Activated CD4-positive, alpha-beta memory T cell treated with anti-CD3 and anti-CD28 coated beads for 36 hours (primary cell): ENCODE measurements at regions not wholly inside any gene's neighbourhood (a gene's known extent, or its start where the extent isn't known, plus 50 kb on each side); places are given as distances from the start of the nearest gene placed in this dataset.

ENCODE experiments used
- CTCF ChIA-PET: fragments of 350-600 bp; sonication (Branson Sonifier 250); formaldehyde crosslinking; loops from one replicate; lab custom pipeline; 2021; ENCODE audit warnings: antibody characterized with exemption, inconsistent platforms; lab: Charles Lee
- POLR2A ChIA-PET: fragments of 350-600 bp; sonication (Branson Sonifier 250); formaldehyde crosslinking; loops from one replicate; lab custom pipeline; 2021; ENCODE audit warnings: antibody characterized with exemption; lab: Charles Lee
- DNase-seq: peaks from one replicate; pipeline ENCODE4 v3.0.0-alpha.2; 2020
- H3K27ac Mint-ChIP-seq: one replicate; pipeline ENCODE4 v1.8.0; 2021; ENCODE audit warnings: mixed read lengths
- H3K27me3 Mint-ChIP-seq: one replicate; pipeline ENCODE4 v1.8.0; 2021; ENCODE audit warnings: mixed read lengths
- H3K36me3 Mint-ChIP-seq: one replicate; pipeline ENCODE4 v1.8.0; 2021; ENCODE audit warnings: mixed read lengths
- H3K4me1 Mint-ChIP-seq: one replicate; pipeline ENCODE4 v1.8.0; 2021; ENCODE audit warnings: low read depth, mixed read lengths
- H3K4me3 Mint-ChIP-seq: one replicate; pipeline ENCODE4 v1.8.0; 2021; ENCODE audit warnings: mild to moderate bottlenecking, mixed read lengths
- H3K9me3 Mint-ChIP-seq: one replicate; pipeline ENCODE4 v1.8.0; 2021; ENCODE audit warnings: mixed read lengths
- intact Hi-C: fragments of 100-400 bp; cut with micrococcal nuclease; formaldehyde crosslinking; loops from one replicate; pipeline ENCODE4 v1.15.1; 2023

GRCh38 chr3:152714507-152714906 is 120.4 kb upstream of the P2RY1 start:
- no peak for DNase-seq
- H3K27ac Mint-ChIP-seq, result no peak overlapping the region
- H3K4me3 Mint-ChIP-seq, result no peak overlapping the region
- H3K27me3 Mint-ChIP-seq, result no peaks in the 10 kb centered on the region
- no peaks in the 10 kb centered on the region for H3K4me1 Mint-ChIP-seq
- CTCF ChIA-PET, result no interaction called here
- H3K36me3 Mint-ChIP-seq, result no peaks in the 10 kb centered on the region
- intact Hi-C loops, result no loop called here
- POLR2A ChIA-PET, result no interaction called here
- H3K9me3 Mint-ChIP-seq, result no peaks in the 10 kb centered on the region

DNA sequence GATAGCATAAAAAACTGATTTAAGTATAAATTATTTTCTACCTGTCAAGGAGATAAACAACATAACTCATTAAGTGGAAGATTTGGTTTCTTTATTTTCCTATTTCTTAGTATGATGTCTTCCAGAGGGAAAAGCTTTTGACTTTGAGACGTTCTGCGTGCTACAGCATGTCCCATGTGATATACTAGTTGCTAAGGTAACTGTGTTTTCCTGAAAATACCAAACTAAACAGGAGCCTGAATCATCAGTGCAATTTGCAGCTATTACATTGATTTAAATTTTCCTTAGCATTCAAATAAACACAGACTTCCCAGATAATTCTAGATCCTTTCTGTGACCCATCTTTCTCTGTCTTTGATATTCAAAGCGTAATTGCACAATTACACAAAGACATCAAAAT is 117.7 kb upstream of the P2RY1 start:
- no peaks in the 10 kb centered on the region for H3K36me3 Mint-ChIP-seq
- no peaks in the 10 kb centered on the region for H3K4me1 Mint-ChIP-seq
- peaks cover 1% of the 10 kb centered on the region for H3K27me3 Mint-ChIP-seq
- H3K4me3 Mint-ChIP-seq, result no peak overlapping the region
- CTCF ChIA-PET, result no interaction called here
- H3K9me3 Mint-ChIP-seq, result no peaks in the 10 kb centered on the region
- intact Hi-C loops, result no loop called here
- H3K27ac Mint-ChIP-seq, result no peak overlapping the region
- DNase-seq, result no peak
- POLR2A ChIA-PET, result no interaction called here

DNA sequence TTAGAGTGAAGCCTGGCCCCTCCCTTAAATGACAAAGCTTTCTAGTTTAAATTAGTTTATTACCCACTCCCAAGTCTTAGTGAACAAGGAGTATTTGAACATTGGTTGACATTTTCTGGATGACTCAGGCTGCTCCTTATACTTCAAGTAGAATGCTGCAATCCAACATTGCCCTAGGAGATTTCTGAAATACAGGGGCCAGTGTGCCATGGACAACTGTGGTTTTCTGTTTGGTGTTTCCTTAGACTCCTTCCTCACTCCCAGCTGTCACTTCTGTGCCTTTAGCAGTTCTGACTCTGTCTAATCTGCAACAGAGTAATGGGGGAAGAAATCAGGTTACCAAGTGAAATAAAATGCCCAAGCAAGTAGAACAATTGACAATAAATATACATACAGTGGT is 116.1 kb upstream of the P2RY1 start:
- DNase-seq, result no peak
- Mint-ChIP-seq H3K27ac (no peak overlapping the region), H3K9me3 (no peaks in the 10 kb centered on the region), H3K36me3 (no peaks in the 10 kb centered on the region), H3K4me1 (no peaks in the 10 kb centered on the region), H3K27me3 (peaks cover 1% of the 10 kb centered on the region), H3K4me3 (no peak overlapping the region)
- intact Hi-C loops, result no loop called here
- CTCF ChIA-PET, result no interaction called here
- POLR2A ChIA-PET, result no interaction called here

DNA sequence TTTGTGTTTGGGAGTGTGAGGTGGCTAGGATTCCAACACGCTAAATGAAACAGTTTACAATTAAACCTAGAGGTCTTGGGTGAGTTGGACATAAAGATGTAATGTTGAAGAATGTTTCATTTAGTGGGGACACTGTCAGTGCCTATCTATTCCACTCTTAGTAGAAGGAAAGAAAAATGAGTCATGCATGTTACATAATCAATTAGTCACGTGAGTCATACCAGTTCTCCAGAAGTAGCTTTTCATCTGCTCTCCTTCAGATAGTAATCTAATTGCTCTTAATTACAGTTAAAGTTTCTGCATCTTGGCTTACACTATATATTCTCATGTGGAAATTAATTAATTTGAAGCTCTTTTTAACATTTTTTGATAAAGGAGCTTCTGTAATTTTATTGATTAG is 115.7 kb upstream of the P2RY1 start:
- no peak for DNase-seq
- no peaks in the 10 kb centered on the region for H3K9me3 Mint-ChIP-seq
- intact Hi-C loops, result no loop called here

GRCh38 chr3:152720951-152721718 is 113.8 kb upstream of the P2RY1 start:
- ChIA-PET POLR2A (no interaction called here), CTCF (no interaction called here)
- H3K27ac Mint-ChIP-seq, result no peak overlapping the region
- no peaks in the 10 kb centered on the region for H3K4me1 Mint-ChIP-seq
- H3K27me3 Mint-ChIP-seq, result peaks cover 1% of the 10 kb centered on the region
- no peaks in the 10 kb centered on the region for H3K36me3 Mint-ChIP-seq
- no peak overlapping the region for H3K4me3 Mint-ChIP-seq
- intact Hi-C loops, result no loop called here
- DNase-seq, result no peak
- no peaks in the 10 kb centered on the region for H3K9me3 Mint-ChIP-seq

More for the DNA sequence above, 115.7 kb upstream of the P2RY1 start:
- POLR2A ChIA-PET, result no interaction called here
- CTCF ChIA-PET, result no interaction called here
- Mint-ChIP-seq H3K4me1 (no peaks in the 10 kb centered on the region), H3K36me3 (no peaks in the 10 kb centered on the region), H3K27me3 (peaks cover 1% of the 10 kb centered on the region), H3K27ac (no peak overlapping the region), H3K4me3 (no peak overlapping the region)

- Mint-ChIP-seq H3K27me3 (peaks cover 1% of the 10 kb centered on the region), H3K9me3 (no peaks in the 10 kb centered on the region), H3K4me1 (no peaks in the 10 kb centered on the region), H3K36me3 (no peaks in the 10 kb centered on the region), H3K4me3 (no peak overlapping the region), H3K27ac (no peak overlapping the region)
- no peak for DNase-seq
- ChIA-PET CTCF (no interaction called here), POLR2A (no interaction called here)
- intact Hi-C loops, result no loop called here
These were observed 110.7 kb upstream of the P2RY1 start for GRCh38 chr3:152724270-152724669.

GRCh38 chr3:152728231-152728980 is 106.5 kb upstream of the P2RY1 start:
- no peak for DNase-seq
- Mint-ChIP-seq H3K27ac (no peak overlapping the region), H3K27me3 (no peaks in the 10 kb centered on the region), H3K4me1 (no peaks in the 10 kb centered on the region), H3K36me3 (no peaks in the 10 kb centered on the region), H3K9me3 (no peaks in the 10 kb centered on the region), H3K4me3 (no peak overlapping the region)
- intact Hi-C loops, result no loop called here
- ChIA-PET POLR2A (no interaction called here), CTCF (no interaction called here)

DNA sequence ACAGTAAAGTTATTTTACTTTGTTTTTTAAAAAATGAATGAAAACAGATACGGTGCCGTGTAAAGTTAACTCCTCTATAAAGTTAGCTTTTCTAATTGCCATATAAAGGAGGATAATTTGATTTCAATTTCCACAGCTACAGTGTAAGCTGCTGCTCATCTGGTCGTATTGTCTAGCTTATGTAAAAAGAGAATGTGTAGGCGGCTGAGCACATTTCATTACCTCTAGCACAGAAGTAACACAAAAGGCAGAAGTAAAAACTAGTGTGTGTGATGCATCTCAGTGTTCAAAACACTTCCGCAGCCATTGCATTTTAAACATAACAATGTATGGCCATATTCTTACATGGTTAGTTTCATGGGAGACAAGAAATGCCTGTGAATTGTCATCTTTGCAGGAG is 105.0 kb upstream of the P2RY1 start:
- no peak overlapping the region for H3K4me3 Mint-ChIP-seq
- H3K27me3 Mint-ChIP-seq, result peaks cover under 1% of the 10 kb centered on the region
- ChIA-PET POLR2A (no interaction called here), CTCF (no interaction called here)
- H3K36me3 Mint-ChIP-seq, result no peaks in the 10 kb centered on the region
- no peak overlapping the region for H3K27ac Mint-ChIP-seq
- H3K9me3 Mint-ChIP-seq, result no peaks in the 10 kb centered on the region
- H3K4me1 Mint-ChIP-seq, result no peaks in the 10 kb centered on the region
- intact Hi-C loops, result no loop called here
- no peak for DNase-seq

- Mint-ChIP-seq H3K4me3 (no peak overlapping the region), H3K9me3 (no peaks in the 10 kb centered on the region), H3K4me1 (no peaks in the 10 kb centered on the region), H3K36me3 (no peaks in the 10 kb centered on the region), H3K27ac (no peak overlapping the region), H3K27me3 (peaks cover 1% of the 10 kb centered on the region)
- CTCF ChIA-PET, result no interaction called here
- intact Hi-C loops, result no loop called here
- POLR2A ChIA-PET, result no interaction called here
- DNase-seq, result no peak
These were observed 103.4 kb upstream of the P2RY1 start for GRCh38 chr3:152731511-152731910.

GRCh38 chr3:152733584-152734119 is 101.3 kb upstream of the P2RY1 start:
- no peak overlapping the region for H3K4me3 Mint-ChIP-seq
- no peaks in the 10 kb centered on the region for H3K36me3 Mint-ChIP-seq
- no peaks in the 10 kb centered on the region for H3K9me3 Mint-ChIP-seq
- ChIA-PET CTCF (no interaction called here), POLR2A (no interaction called here)
- peaks cover 1% of the 10 kb centered on the region for H3K27me3 Mint-ChIP-seq
- H3K27ac Mint-ChIP-seq, result no peak overlapping the region
- DNase-seq, result no peak
- H3K4me1 Mint-ChIP-seq, result no peaks in the 10 kb centered on the region
- intact Hi-C loops, result no loop called here

DNA sequence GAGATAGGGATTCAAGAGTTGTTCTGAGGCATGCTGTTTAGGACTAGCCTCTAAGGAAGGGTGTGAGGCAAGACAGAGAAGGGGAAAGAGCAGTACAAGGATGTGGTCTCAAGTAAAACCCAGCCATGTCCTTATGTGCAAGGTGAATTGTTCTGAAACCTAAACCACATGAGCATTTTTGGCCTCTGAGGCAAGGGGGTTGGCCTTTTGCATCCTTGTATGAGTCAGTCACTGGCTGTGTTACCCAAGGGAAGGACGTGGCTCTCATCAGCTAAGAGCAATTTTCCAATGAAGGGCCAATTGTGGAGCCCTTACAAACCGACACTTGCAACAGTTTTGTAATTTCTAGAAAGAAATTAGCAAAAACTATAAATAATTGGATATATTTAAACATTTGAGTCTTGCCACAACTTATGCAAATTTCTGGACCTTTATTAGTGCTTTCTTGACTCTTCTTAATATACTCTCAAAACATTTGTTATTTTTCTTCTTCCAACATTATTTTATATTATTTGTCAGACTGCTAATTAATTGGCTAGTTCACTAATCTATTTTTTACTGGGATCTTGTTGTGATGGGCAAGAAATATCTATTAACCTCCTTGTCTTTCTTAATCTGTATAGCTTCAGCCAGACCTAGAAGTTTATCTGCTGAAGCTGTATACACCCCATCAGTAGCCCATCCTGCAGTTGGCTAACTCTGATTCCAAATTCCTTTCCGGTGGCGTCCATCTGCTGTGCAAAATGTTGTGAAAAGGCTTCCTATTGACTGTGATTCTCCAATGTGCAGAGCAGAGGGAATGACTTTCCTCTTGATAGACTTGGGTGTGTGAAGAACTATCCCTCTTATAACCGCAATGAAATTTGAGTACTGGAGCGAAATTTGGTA is 97.7 kb upstream of the P2RY1 start:
- Mint-ChIP-seq H3K36me3 (no peaks in the 10 kb centered on the region), H3K9me3 (no peaks in the 10 kb centered on the region), H3K4me1 (no peaks in the 10 kb centered on the region), H3K27ac (no peak overlapping the region), H3K27me3 (peaks cover 1% of the 10 kb centered on the region), H3K4me3 (no peak overlapping the region)
- ChIA-PET POLR2A (no interaction called here), CTCF (no interaction called here)
- no peak for DNase-seq
- intact Hi-C loops, result no loop called here

DNA sequence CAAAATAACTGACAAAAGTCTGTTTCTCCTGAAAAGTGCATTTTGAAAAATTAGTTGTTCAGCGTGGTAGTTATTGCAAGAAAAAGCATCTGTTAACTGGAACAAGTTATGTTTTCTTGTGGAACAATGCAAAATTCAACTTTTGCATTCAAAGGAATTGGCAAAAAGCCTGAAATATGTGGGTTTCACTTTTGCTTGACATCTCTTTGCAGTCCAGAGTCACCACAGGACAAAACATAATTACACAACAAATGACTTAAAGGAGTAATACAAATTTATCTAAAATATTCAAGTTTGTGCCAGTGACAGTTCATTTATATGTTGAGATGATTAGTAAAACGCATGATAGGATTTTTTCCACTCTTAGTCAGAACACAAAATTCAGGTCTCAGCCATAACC is 96.3 kb upstream of the P2RY1 start:
- ChIA-PET CTCF (no interaction called here), POLR2A (no interaction called here)
- Mint-ChIP-seq H3K27ac (no peak overlapping the region), H3K27me3 (peaks cover 1% of the 10 kb centered on the region), H3K36me3 (no peaks in the 10 kb centered on the region), H3K9me3 (no peaks in the 10 kb centered on the region), H3K4me3 (no peak overlapping the region), H3K4me1 (no peaks in the 10 kb centered on the region)
- intact Hi-C loops, result no loop called here
- DNase-seq, result no peak
